ENCODE measurements at regions not wholly inside any gene's neighbourhood (a gene's known extent, or its start where the extent isn't known, plus 50 kb on each side); places are given as distances from the start of the nearest gene placed in this dataset.
"Not testable (repeated sequence)": the region's sequence is repeated elsewhere in the genome, so short reads cannot be mapped to it uniquely, and the experiment has no call there.

GRCh38 chr2:242041816-242042215 lies 172.3 kb downstream of the RTP5 start:
- no peak for DNase-seq (ENCODE audit: extremely low read depth in 1 of 2, low read depth in 1 of 2)

GRCh38 chr2:242043538-242044312 lies 174.2 kb downstream of the RTP5 start:
- DNase-seq (ENCODE audit: extremely low read depth in 1 of 2, low read depth in 1 of 2), result no peak

- DNase-seq (ENCODE audit: extremely low read depth in 1 of 2, low read depth in 1 of 2), result no peak
These were observed 174.7 kb downstream of the RTP5 start for GRCh38 chr2:242044313-242044590.

GRCh38 chr2:242045596-242046144 lies 176.1 kb downstream of the RTP5 start:
- DNase-seq (ENCODE audit: extremely low read depth in 1 of 2, low read depth in 1 of 2), result not testable (repeated sequence)

- no peak for DNase-seq (ENCODE audit: extremely low read depth in 1 of 2, low read depth in 1 of 2)
These were observed 176.8 kb downstream of the RTP5 start for GRCh38 chr2:242046206-242046826.

GRCh38 chr2:242047963-242048362 lies 178.4 kb downstream of the RTP5 start:
- no peak for DNase-seq (ENCODE audit: extremely low read depth in 1 of 2, low read depth in 1 of 2)

GRCh38 chr2:242048479-242048878 lies 178.9 kb downstream of the RTP5 start:
- DNase-seq (ENCODE audit: extremely low read depth in 1 of 2, low read depth in 1 of 2), result no peak

- DNase-seq (ENCODE audit: extremely low read depth in 1 of 2, low read depth in 1 of 2), result not testable (repeated sequence)
These were observed 180.0 kb downstream of the RTP5 start for GRCh38 chr2:242049492-242049891.

- no peak for DNase-seq (ENCODE audit: extremely low read depth in 1 of 2, low read depth in 1 of 2)
These were observed 181.9 kb downstream of the RTP5 start for GRCh38 chr2:242051463-242051862.

GRCh38 chr2:242052421-242052820 lies 182.9 kb downstream of the RTP5 start:
- DNase-seq (ENCODE audit: extremely low read depth in 1 of 2, low read depth in 1 of 2), result no peak

- DNase-seq (ENCODE audit: extremely low read depth in 1 of 2, low read depth in 1 of 2), result no peak
These were observed 184.4 kb downstream of the RTP5 start for GRCh38 chr2:242053921-242054320.

- no peak for DNase-seq (ENCODE audit: extremely low read depth in 1 of 2, low read depth in 1 of 2)
These were observed 184.9 kb downstream of the RTP5 start for GRCh38 chr2:242054406-242054805.

- DNase-seq (ENCODE audit: extremely low read depth in 1 of 2, low read depth in 1 of 2), result no peak
These were observed 185.6 kb downstream of the RTP5 start for GRCh38 chr2:242054881-242055801.

GRCh38 chr2:242056026-242056425 lies 186.5 kb downstream of the RTP5 start:
- DNase-seq (ENCODE audit: extremely low read depth in 1 of 2, low read depth in 1 of 2), result no peak

GRCh38 chr2:242056785-242057184 lies 187.3 kb downstream of the RTP5 start:
- no peak for DNase-seq (ENCODE audit: extremely low read depth in 1 of 2, low read depth in 1 of 2)

GRCh38 chr2:242057379-242058040 lies 188.0 kb downstream of the RTP5 start:
- no peak for DNase-seq (ENCODE audit: extremely low read depth in 1 of 2, low read depth in 1 of 2)

- DNase-seq (ENCODE audit: extremely low read depth in 1 of 2, low read depth in 1 of 2), result no peak
These were observed 188.7 kb downstream of the RTP5 start for GRCh38 chr2:242058116-242058680.

GRCh38 chr2:242059566-242059965 lies 190.0 kb downstream of the RTP5 start:
- no peak for DNase-seq (ENCODE audit: extremely low read depth in 1 of 2, low read depth in 1 of 2)

- DNase-seq (ENCODE audit: extremely low read depth in 1 of 2, low read depth in 1 of 2), result no peak
These were observed 190.8 kb downstream of the RTP5 start for GRCh38 chr2:242060212-242060835.

GRCh38 chr2:242061930-242062329 lies 192.4 kb downstream of the RTP5 start:
- DNase-seq (ENCODE audit: extremely low read depth in 1 of 2, low read depth in 1 of 2), result not testable (repeated sequence)
